PC-9 (cell line): ENCODE measurements at regions not wholly inside any gene's neighbourhood (a gene's known extent, or its start where the extent isn't known, plus 50 kb on each side); places are given as distances from the start of the nearest gene placed in this dataset.
A peak's percentile ranks its signal among the peaks of the same experiment; 100 is the strongest.

ENCODE experiments used
- BruUV-seq: library from RNA; stranded (reverse); fragments of 400-500 nt; replicated peaks from 2 replicates; lab custom pipeline; 2021; lab: Mats Ljungman, UMichigan
- CTCF ChIA-PET: fragments of 300-600 bp; sonication (Branson Sonifier 250); formaldehyde crosslinking; loops from one replicate; lab custom pipeline; 2022; ENCODE audit warnings: antibody characterized with exemption; lab: Charles Lee
- POLR2A ChIA-PET: fragments of 300-600 bp; sonication (Branson Sonifier 250); formaldehyde crosslinking; loops from one replicate; lab custom pipeline; 2022; ENCODE audit warnings: antibody characterized with exemption; ENCODE audit not compliant: unreplicated experiment; lab: Charles Lee
- DNase-seq, 2 experiments: peaks; one replicate each; pipeline versions ENCODE4 v3.0.0 to v3.0.0-alpha.2; 2015 to 2022; ENCODE audit warnings: mixed read lengths in 1 of 2
- H2AFZ ChIP-seq: fragments of 200-600 bp; sonication (generic); 2 replicates; pipeline ENCODE4 v1.8.1; 2017; ENCODE audit warnings: antibody characterized with exemption
- H3F3A ChIP-seq: fragments of 200-600 bp; sonication (generic); 2 replicates; pipeline ENCODE4 v1.8.1; 2017; ENCODE audit warnings: antibody characterized with exemption, mild to moderate bottlenecking, low read depth; ENCODE audit not compliant: insufficient read depth
- H3K27ac ChIP-seq: fragments of 200-600 bp; sonication (generic); 2 replicates; pipeline ENCODE4 v1.6.1; 2016; ENCODE audit warnings: mixed run types
- H3K27me3 ChIP-seq: fragments of 200-600 bp; sonication (generic); 2 replicates; pipeline ENCODE4 v1.6.1; 2016; ENCODE audit warnings: low read depth, mixed run types; ENCODE audit not compliant: insufficient read depth
- H3K36me3 ChIP-seq: fragments of 200-600 bp; sonication (generic); 2 replicates; pipeline ENCODE4 v1.6.1; 2016; ENCODE audit warnings: low read depth, mixed run types
- H3K4me1 ChIP-seq: fragments of 200-600 bp; sonication (generic); replicated peaks from 2 replicates; pipeline ENCODE4 v1.6.1; 2016; ENCODE audit warnings: mixed run types; ENCODE audit not compliant: insufficient read depth
- H3K4me2 ChIP-seq: fragments of 200-600 bp; sonication (generic); 2 replicates; pipeline ENCODE4 v1.6.1; 2017; ENCODE audit warnings: mixed run types
- H3K4me3 ChIP-seq: fragments of 200-600 bp; sonication (generic); 2 replicates; pipeline ENCODE4 v1.6.1; 2016; ENCODE audit warnings: mixed run types
- H3K79me2 ChIP-seq: fragments of 200-600 bp; sonication (generic); 2 replicates; pipeline ENCODE4 v1.6.1; 2017; ENCODE audit warnings: low read depth, mixed run types
- H3K9me2 ChIP-seq: fragments of 200-600 bp; sonication (generic); 2 replicates; pipeline ENCODE4 v1.8.1; 2017; ENCODE audit warnings: mild to moderate bottlenecking; ENCODE audit not compliant: insufficient read depth
- H3K9me3 ChIP-seq: fragments of 200-600 bp; sonication (generic); 2 replicates; pipeline ENCODE4 v1.8.1; 2016; ENCODE audit warnings: low read depth; ENCODE audit not compliant: insufficient read depth
- H4K20me1 ChIP-seq: fragments of 200-600 bp; sonication (generic); 2 replicates; pipeline ENCODE4 v1.8.1; 2017; ENCODE audit not compliant: insufficient read depth
- EZH2 ChIP-seq: fragments of 200-600 bp; sonication (generic); IDR thresholded peaks from 2 replicates; pipeline ENCODE4 v1.8.0; 2017; ENCODE audit warnings: antibody characterized with exemption, low read depth
- intact Hi-C: fragments of 100-400 bp; cut with micrococcal nuclease; formaldehyde crosslinking; loops from one replicate; pipeline ENCODE4 v1.10.0; 2022; ENCODE audit not compliant: unreplicated experiment
- TF ChIP-seq, protein P1 (sequence below): fragments of 200-600 bp; sonication (generic); conservative IDR thresholded peaks from 2 replicates; pipeline ENCODE4 v1.6.1; 2017; ENCODE audit warnings: mixed run types, antibody characterized with exemption, mild to moderate bottlenecking, moderate library complexity

DNA sequence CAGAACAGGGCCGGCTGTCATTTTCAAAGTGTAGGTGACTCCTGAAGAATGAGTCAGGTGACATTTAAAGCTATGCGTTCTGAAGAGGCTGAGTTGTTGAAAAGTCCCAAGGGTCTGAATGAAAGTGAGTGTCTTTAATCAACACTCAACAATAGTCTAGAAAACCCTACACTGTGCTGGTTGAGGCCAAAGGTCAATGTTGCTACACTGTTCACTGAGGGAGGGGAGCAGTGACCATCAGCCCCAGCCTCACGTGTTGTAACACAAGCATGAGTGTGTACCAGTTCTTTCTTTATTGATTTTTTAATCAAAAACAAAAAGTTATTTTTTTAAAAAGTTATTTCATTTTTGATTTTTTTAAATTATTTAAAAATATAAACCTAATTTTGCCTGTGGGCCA is 418.8 kb upstream of the LRFN5 start:
- no peak overlapping the region for H3K27ac ChIP-seq
- no peaks in the 10 kb centered on the region for H3K36me3 ChIP-seq
- H3K9me2 ChIP-seq, result no peaks in the 10 kb centered on the region
- TF ChIP-seq, protein P1, sequence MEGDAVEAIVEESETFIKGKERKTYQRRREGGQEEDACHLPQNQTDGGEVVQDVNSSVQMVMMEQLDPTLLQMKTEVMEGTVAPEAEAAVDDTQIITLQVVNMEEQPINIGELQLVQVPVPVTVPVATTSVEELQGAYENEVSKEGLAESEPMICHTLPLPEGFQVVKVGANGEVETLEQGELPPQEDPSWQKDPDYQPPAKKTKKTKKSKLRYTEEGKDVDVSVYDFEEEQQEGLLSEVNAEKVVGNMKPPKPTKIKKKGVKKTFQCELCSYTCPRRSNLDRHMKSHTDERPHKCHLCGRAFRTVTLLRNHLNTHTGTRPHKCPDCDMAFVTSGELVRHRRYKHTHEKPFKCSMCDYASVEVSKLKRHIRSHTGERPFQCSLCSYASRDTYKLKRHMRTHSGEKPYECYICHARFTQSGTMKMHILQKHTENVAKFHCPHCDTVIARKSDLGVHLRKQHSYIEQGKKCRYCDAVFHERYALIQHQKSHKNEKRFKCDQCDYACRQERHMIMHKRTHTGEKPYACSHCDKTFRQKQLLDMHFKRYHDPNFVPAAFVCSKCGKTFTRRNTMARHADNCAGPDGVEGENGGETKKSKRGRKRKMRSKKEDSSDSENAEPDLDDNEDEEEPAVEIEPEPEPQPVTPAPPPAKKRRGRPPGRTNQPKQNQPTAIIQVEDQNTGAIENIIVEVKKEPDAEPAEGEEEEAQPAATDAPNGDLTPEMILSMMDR, result no peak
- no peak for TF ChIP-seq EZH2
- H3F3A ChIP-seq, result no peaks in the 10 kb centered on the region
- H4K20me1 ChIP-seq, result no peaks in the 10 kb centered on the region
- H3K27me3 ChIP-seq, result no peaks in the 10 kb centered on the region
- H3K4me2 ChIP-seq, result no peak overlapping the region
- no peak overlapping the region for H2AFZ ChIP-seq
- no peaks in the 10 kb centered on the region for H3K79me2 ChIP-seq
- no peaks in the 10 kb centered on the region for H3K4me1 ChIP-seq
- no TSS peak for BruUV-seq
- DNase-seq, result no peak
- POLR2A ChIA-PET, result no interaction called here
- no peaks in the 10 kb centered on the region for H3K9me3 ChIP-seq
- CTCF ChIA-PET, result no interaction called here
- intact Hi-C loops, result no loop called here
- H3K4me3 ChIP-seq, result no peak overlapping the region

DNA sequence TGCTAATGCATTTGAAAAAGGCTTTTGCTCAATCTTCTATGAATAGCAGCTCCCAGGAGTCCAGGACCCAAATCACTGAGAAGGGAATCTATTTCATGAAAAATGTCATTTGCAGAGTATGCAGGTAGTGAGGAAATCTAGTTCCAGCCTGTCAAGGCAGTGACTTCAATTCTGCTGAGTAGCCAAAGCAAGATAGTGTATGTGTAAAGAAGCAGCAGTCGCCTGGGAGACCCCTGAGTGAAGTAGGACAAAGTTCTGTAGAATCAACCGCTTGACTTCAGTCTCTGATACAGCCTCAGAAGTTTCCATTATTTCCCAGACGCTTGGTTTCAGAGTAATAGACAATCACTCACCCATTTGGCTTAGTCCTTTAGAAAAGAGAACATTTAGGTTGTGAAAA is 435.6 kb upstream of the LRFN5 start:
- Histone ChIP-seq H4K20me1 (no peaks in the 10 kb centered on the region), H3K27me3 (no peaks in the 10 kb centered on the region), H3K79me2 (no peaks in the 10 kb centered on the region), H3K9me3 (no peaks in the 10 kb centered on the region), H3K4me2 (no peak overlapping the region), H3K27ac (no peak overlapping the region), H3K36me3 (no peaks in the 10 kb centered on the region), H3F3A (no peaks in the 10 kb centered on the region), H3K9me2 (no peaks in the 10 kb centered on the region), H3K4me1 (no peaks in the 10 kb centered on the region), H3K4me3 (no peak overlapping the region), H2AFZ (no peak overlapping the region)
- intact Hi-C loops, result no loop called here
- ChIA-PET POLR2A (no interaction called here), CTCF (no interaction called here)
- BruUV-seq, result no TSS peak
- TF ChIP-seq, protein P1, result no peak
- TF ChIP-seq EZH2, result no peak
- no peak for DNase-seq

DNA sequence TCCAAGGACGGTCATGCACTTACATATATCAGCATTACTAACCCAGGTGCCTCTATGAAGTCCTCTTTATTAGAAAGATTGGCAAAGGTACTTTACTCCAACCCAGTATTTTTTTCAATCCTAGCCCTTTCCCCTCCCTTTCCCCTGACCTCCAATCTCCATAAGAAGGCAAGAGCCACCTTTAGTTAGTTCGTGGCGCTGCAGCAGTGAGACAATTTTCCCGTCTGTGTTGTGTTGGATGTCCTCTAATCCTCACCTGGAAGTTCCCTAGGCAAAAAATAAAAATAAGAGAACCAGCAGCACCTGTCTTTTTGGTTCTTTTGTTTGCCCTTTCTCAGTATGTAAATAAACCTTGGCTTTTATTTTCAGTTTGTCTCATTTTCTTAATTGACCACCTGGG is 439.6 kb upstream of the LRFN5 start:
- ChIA-PET CTCF (no interaction called here), POLR2A (no interaction called here)
- no peaks in the 10 kb centered on the region for H3K36me3 ChIP-seq
- no peak for DNase-seq
- peak overlapping the region; percentile 30; the same call in 1 of the 2 replicates for H3K4me2 ChIP-seq
- H3K27ac ChIP-seq, result no peak overlapping the region
- no peaks in the 10 kb centered on the region for H3K79me2 ChIP-seq
- H3K4me1 ChIP-seq, result no peaks in the 10 kb centered on the region
- H3K9me3 ChIP-seq, result no peaks in the 10 kb centered on the region
- no TSS peak for BruUV-seq
- no peaks in the 10 kb centered on the region for H3F3A ChIP-seq
- H3K9me2 ChIP-seq, result no peaks in the 10 kb centered on the region
- no peak overlapping the region for H3K4me3 ChIP-seq
- no peak overlapping the region for H2AFZ ChIP-seq
- no peaks in the 10 kb centered on the region for H3K27me3 ChIP-seq
- TF ChIP-seq EZH2, result no peak
- TF ChIP-seq, protein P1, result no peak
- intact Hi-C loops, result no loop called here
- no peaks in the 10 kb centered on the region for H4K20me1 ChIP-seq
